Mesenchymal stem cell (in vitro differentiated cells and primary cell): ENCODE measurements at regions not wholly inside any gene's neighbourhood (a gene's known extent, or its start where the extent isn't known, plus 50 kb on each side); places are given as distances from the start of the nearest gene placed in this dataset.

ENCODE experiments used
- DNase-seq: peaks from one replicate; pipeline ENCODE4 v3.0.0-alpha.2; 2013
- H2AFZ ChIP-seq: one replicate; pipeline ENCODE4 v1.6.1; 2013; ENCODE audit warnings: low read depth, mild to moderate bottlenecking, control low read depth, inconsistent platforms, low read length, moderate library complexity
- H2AK5ac ChIP-seq: 2 replicates; pipeline ENCODE4 v1.6.1; 2013; ENCODE audit warnings: low read length, moderate library complexity, mild to moderate bottlenecking, inconsistent platforms; ENCODE audit not compliant: severe bottlenecking
- H2BK120ac ChIP-seq: one replicate; pipeline ENCODE4 v1.6.1; 2013; ENCODE audit warnings: low read depth, mild to moderate bottlenecking, inconsistent platforms, low read length, moderate library complexity
- H2BK12ac ChIP-seq, 2 experiments: one replicate each; pipeline ENCODE4 v1.6.1; 2013; ENCODE audit warnings: inconsistent platforms in 2 of 2, low read length in 2 of 2, mild to moderate bottlenecking in 2 of 2, moderate library complexity in 2 of 2, control low read depth in 1 of 2
- H2BK15ac ChIP-seq: one replicate; pipeline ENCODE4 v1.6.1; 2013; ENCODE audit warnings: mild to moderate bottlenecking, low read depth, inconsistent platforms; ENCODE audit not compliant: poor library complexity, severe bottlenecking
- H2BK5ac ChIP-seq: 2 replicates; pipeline ENCODE4 v1.6.1; 2013; ENCODE audit warnings: low read depth, mild to moderate bottlenecking, low read length, control low read depth, inconsistent platforms; ENCODE audit not compliant: poor library complexity, severe bottlenecking
- H3K14ac ChIP-seq, 2 experiments: one replicate each; pipeline ENCODE4 v1.6.1; 2013; ENCODE audit warnings: inconsistent platforms in 2 of 2, low read length in 2 of 2, control low read depth in 1 of 2, mild to moderate bottlenecking in 1 of 2, moderate library complexity in 1 of 2
- H3K18ac ChIP-seq, 2 experiments: one replicate each; pipeline ENCODE4 v1.6.1; 2013; ENCODE audit warnings: inconsistent platforms in 2 of 2, low read length in 2 of 2, control low read depth in 1 of 2, low read depth in 1 of 2, mild to moderate bottlenecking in 1 of 2
- H3K23ac ChIP-seq, 2 experiments: one replicate each; pipeline ENCODE4 v1.6.1; 2013; ENCODE audit warnings: inconsistent platforms in 2 of 2, low read length in 2 of 2, mild to moderate bottlenecking in 2 of 2, moderate library complexity in 2 of 2, control low read depth in 1 of 2
- H3K27ac ChIP-seq: 2 replicates; pipeline ENCODE4 v1.5.1; 2013; ENCODE audit warnings: mild to moderate bottlenecking, moderate library complexity, low read length, control low read depth, inconsistent platforms; ENCODE audit not compliant: poor library complexity, severe bottlenecking
- H3K27me3 ChIP-seq, 2 experiments: 2 replicates each; pipeline versions ENCODE4 v1.6.1 to v1.7.0; 2013; ENCODE audit warnings: low read length in 2 of 2, mild to moderate bottlenecking in 2 of 2, moderate library complexity in 2 of 2, control low read depth in 1 of 2, inconsistent platforms in 1 of 2; ENCODE audit not compliant: control insufficient read depth in 1 of 2, insufficient read depth in 1 of 2
- H3K36me3 ChIP-seq, 2 experiments: 2 replicates each; pipeline versions ENCODE4 v1.6.1 to v1.7.0; 2013; ENCODE audit warnings: low read length in 2 of 2, control low read depth in 1 of 2, inconsistent platforms in 1 of 2, low read depth in 1 of 2, mild to moderate bottlenecking in 1 of 2; ENCODE audit not compliant: insufficient read depth in 2 of 2, control insufficient read depth in 1 of 2
- H3K4ac ChIP-seq, 2 experiments: one replicate each; pipeline ENCODE4 v1.6.1; 2013; ENCODE audit warnings: inconsistent platforms in 2 of 2, low read length in 2 of 2, mild to moderate bottlenecking in 2 of 2, moderate library complexity in 2 of 2, control low read depth in 1 of 2, low read depth in 1 of 2
- H3K4me1 ChIP-seq: 2 replicates; pipeline ENCODE4 v1.6.1; 2013; ENCODE audit warnings: low read depth, low read length, control low read depth; ENCODE audit not compliant: control insufficient read depth, insufficient read depth
- H3K4me2 ChIP-seq: 2 replicates; pipeline ENCODE4 v1.6.1; 2013; ENCODE audit warnings: low read length, mild to moderate bottlenecking, inconsistent platforms; ENCODE audit not compliant: poor library complexity, severe bottlenecking
- H3K4me3 ChIP-seq, 2 experiments: 2 replicates each; pipeline versions ENCODE4 v1.5.1 to v1.7.0; 2013; ENCODE audit warnings: low read length in 2 of 2, mild to moderate bottlenecking in 2 of 2, control low read depth in 1 of 2, low read depth in 1 of 2; ENCODE audit not compliant: insufficient read depth in 1 of 2
- H3K79me1 ChIP-seq: replicated peaks from 2 replicates; pipeline ENCODE4 v1.6.1; 2013; ENCODE audit warnings: mild to moderate bottlenecking, control low read depth, low read length, inconsistent platforms; ENCODE audit not compliant: poor library complexity, severe bottlenecking
- H3K9ac ChIP-seq: 2 replicates; pipeline ENCODE4 v1.7.0; 2013; ENCODE audit warnings: mild to moderate bottlenecking, low read length, moderate library complexity
- H3K9me3 ChIP-seq: 2 replicates; pipeline ENCODE4 v1.7.0; 2013; ENCODE audit warnings: mild to moderate bottlenecking, low read length; ENCODE audit not compliant: control insufficient read depth
- H4K8ac ChIP-seq: one replicate; pipeline ENCODE4 v1.6.1; 2013; ENCODE audit warnings: inconsistent platforms, mild to moderate bottlenecking, low read length, moderate library complexity
- H4K91ac ChIP-seq: one replicate; pipeline ENCODE4 v1.6.1; 2013; ENCODE audit warnings: mild to moderate bottlenecking, low read length, inconsistent platforms
- WGBS: methylation state at CpG from one replicate; pipeline ENCODE4 v1.1.7; 2013; ENCODE audit warnings: mixed read lengths; 5-methylcytosine and 5-hydroxymethylcytosine counted together

- Histone ChIP-seq H3K4me2 (no peak overlapping the region), H2AK5ac (no peak overlapping the region), H3K23ac (no peak overlapping the region), H3K4me1 (no peaks in the 10 kb centered on the region), H2BK15ac (no peak overlapping the region), H4K8ac (peak overlapping the region; percentile 72), H3K18ac (no peak overlapping the region), H2BK120ac (no peak overlapping the region), H3K9ac (no peak overlapping the region), H3K14ac (no peak overlapping the region), H3K36me3 (no peaks in the 10 kb centered on the region), H3K27ac (no peak overlapping the region), H2BK12ac (no peak overlapping the region), H3K27me3 (no peaks in the 10 kb centered on the region), H3K79me1 (no peaks in the 10 kb centered on the region), H3K4ac (no peak overlapping the region), H4K91ac (no peak overlapping the region), H2AFZ (no peak overlapping the region), H2BK5ac (no peak overlapping the region), H3K4me3 (no peak overlapping the region), H3K9me3 (no peaks in the 10 kb centered on the region)
- DNase-seq, result peak; percentile 63
- 23% methylated on average over 1 of the region's 1 CpG for WGBS
Measured at GRCh38 chr14:87600240-87600639, 392.7 kb downstream of the GALC start.

- H3K14ac ChIP-seq, result no peak overlapping the region
- H3K4me3 ChIP-seq, result no peak overlapping the region
- H3K27me3 ChIP-seq, result no peaks in the 10 kb centered on the region
- H2BK12ac ChIP-seq, result no peak overlapping the region
- WGBS, result 93% methylated on average over 2 of the region's 2 CpGs
- H3K27ac ChIP-seq, result no peak overlapping the region
- no peak overlapping the region for H3K4me2 ChIP-seq
- H3K4ac ChIP-seq, result no peak overlapping the region
- no peaks in the 10 kb centered on the region for H3K79me1 ChIP-seq
- no peak overlapping the region for H4K8ac ChIP-seq
- H3K23ac ChIP-seq, result no peak overlapping the region
- DNase-seq, result no peak
- H2BK120ac ChIP-seq, result no peak overlapping the region
- H2AK5ac ChIP-seq, result no peak overlapping the region
- H3K36me3 ChIP-seq, result no peaks in the 10 kb centered on the region
- no peak overlapping the region for H4K91ac ChIP-seq
- H3K9me3 ChIP-seq, result no peaks in the 10 kb centered on the region
- no peaks in the 10 kb centered on the region for H3K4me1 ChIP-seq
- no peak overlapping the region for H2AFZ ChIP-seq
- H2BK15ac ChIP-seq, result no peak overlapping the region
- no peak overlapping the region for H3K9ac ChIP-seq
- H2BK5ac ChIP-seq, result no peak overlapping the region
- H3K18ac ChIP-seq, result no peak overlapping the region
Measured at GRCh38 chr14:87581298-87581697, 411.7 kb downstream of the GALC start.

- H3K18ac ChIP-seq, result no peak overlapping the region
- H4K91ac ChIP-seq, result no peak overlapping the region
- H3K4ac ChIP-seq, result no peak overlapping the region
Measured at GRCh38 chr14:87579036-87579435, 413.9 kb downstream of the GALC start.

GRCh38 chr14:87575378-87575777, 417.6 kb downstream of the GALC start:
- Histone ChIP-seq H3K18ac (no peak overlapping the region), H2BK15ac (no peak overlapping the region), H3K4ac (no peak overlapping the region), H3K36me3 (no peaks in the 10 kb centered on the region), H3K9me3 (no peaks in the 10 kb centered on the region), H4K91ac (no peak overlapping the region), H3K4me3 (no peak overlapping the region), H3K14ac (no peak overlapping the region), H2BK12ac (peak overlapping the region in 1 of 2 experiments; percentile 9), H2BK5ac (no peak overlapping the region), H2AK5ac (no peak overlapping the region), H3K79me1 (no peaks in the 10 kb centered on the region), H2BK120ac (no peak overlapping the region), H3K4me1 (no peaks in the 10 kb centered on the region), H3K23ac (no peak overlapping the region), H4K8ac (no peak overlapping the region), H3K4me2 (no peak overlapping the region), H3K27me3 (no peaks in the 10 kb centered on the region), H3K27ac (no peak overlapping the region), H2AFZ (no peak overlapping the region), H3K9ac (no peak overlapping the region)
- no peak for DNase-seq
- WGBS, result 90% methylated on average over 6 of the region's 6 CpGs

More at GRCh38 chr14:87579036-87579435, 413.9 kb downstream of the GALC start:
- Histone ChIP-seq H2BK5ac (no peak overlapping the region), H2BK12ac (no peak overlapping the region), H3K9me3 (no peaks in the 10 kb centered on the region), H3K4me1 (no peaks in the 10 kb centered on the region), H4K8ac (no peak overlapping the region), H2BK15ac (no peak overlapping the region), H3K9ac (no peak overlapping the region), H3K4me3 (no peak overlapping the region), H3K27me3 (no peaks in the 10 kb centered on the region), H3K14ac (no peak overlapping the region), H2AFZ (no peak overlapping the region), H3K36me3 (no peaks in the 10 kb centered on the region), H2AK5ac (no peak overlapping the region), H3K4me2 (no peak overlapping the region), H3K23ac (no peak overlapping the region), H2BK120ac (no peak overlapping the region), H3K27ac (no peak overlapping the region), H3K79me1 (no peaks in the 10 kb centered on the region)
- 27% methylated on average over 2 of the region's 2 CpGs for WGBS
- no peak for DNase-seq
